T-cell (primary cell): ENCODE measurements at regions not wholly inside any gene's neighbourhood (a gene's known extent, or its start where the extent isn't known, plus 50 kb on each side); places are given as distances from the start of the nearest gene placed in this dataset.

Experiments
- ATAC-seq, 4 experiments: fragments of 200-7000 bp in 3 of 4; fragments of 150-1000 bp in 1 of 4; cut with Tn5 transposase; replicated peaks in 1 of 4; 1 replicate in 3 of 4; 2 replicates in 1 of 4; pipeline ENCODE4 v1.10.0; 2021; ENCODE audit warnings: moderate library complexity in 3 of 4, mild to moderate bottlenecking in 2 of 4, moderate number of reproducible peaks in 1 of 4
- CTCF ChIA-PET, 2 donors: fragments of 300-600 bp; sonication (Branson Sonifier 250); formaldehyde crosslinking; loops; one replicate each; lab custom pipeline; 2022; ENCODE audit warnings: antibody characterized with exemption in 2 of 2; lab: Charles Lee
- POLR2A ChIA-PET, 2 donors: fragments of 300-600 bp; sonication (Branson Sonifier 250); formaldehyde crosslinking; loops; one replicate each; lab custom pipeline; 2022; ENCODE audit warnings: antibody characterized with exemption in 2 of 2; lab: Charles Lee
- DNase-seq, 35 experiments: peaks; one replicate each; pipeline versions ENCODE4 v3.0.0 to v3.0.0-alpha.2; 2013 to 2023
- H3K27ac ChIP-seq: one replicate; pipeline ENCODE4 v1.5.1; 2013; ENCODE audit warnings: low read length
- H3K27me3 ChIP-seq, 2 experiments: replicated peaks in 1 of 2; 1 replicate in 1 of 2; 2 replicates in 1 of 2; pipeline versions ENCODE4 v1.6.1 to v1.7.0; 2013; ENCODE audit warnings: low read length in 1 of 2, mixed read lengths in 1 of 2; ENCODE audit not compliant: control insufficient read depth in 2 of 2, insufficient read depth in 2 of 2; ENCODE audit errors: extremely low read depth in 1 of 2
- H3K36me3 ChIP-seq, 2 donors: 1 replicate in 1 of 2; 2 replicates in 1 of 2; pipeline versions ENCODE4 v1.6.1 to v1.7.0; 2013; ENCODE audit warnings: low read length in 1 of 2; ENCODE audit not compliant: control insufficient read depth in 2 of 2, insufficient read depth in 1 of 2; ENCODE audit errors: extremely low read depth in 1 of 2
- H3K4me1 ChIP-seq, 2 experiments: 1 replicate in 1 of 2; 2 replicates in 1 of 2; pipeline versions ENCODE4 v1.6.1 to v1.7.0; 2013; ENCODE audit warnings: low read length in 2 of 2, mixed read lengths in 1 of 2; ENCODE audit not compliant: insufficient read depth in 2 of 2, control insufficient read depth in 1 of 2; ENCODE audit errors: extremely low read depth in 1 of 2
- H3K4me3 ChIP-seq, 2 donors: 1 replicate in 1 of 2; 2 replicates in 1 of 2; pipeline versions ENCODE4 v1.5.1 to v1.7.0; 2013; ENCODE audit warnings: mild to moderate bottlenecking in 2 of 2, low read length in 1 of 2, moderate library complexity in 1 of 2; ENCODE audit not compliant: control insufficient read depth in 1 of 2; ENCODE audit errors: extremely low read depth in 1 of 2
- H3K9me3 ChIP-seq: 2 replicates; pipeline ENCODE4 v1.7.0; 2013
- H3K27ac Mint-ChIP-seq, 2 donors: one replicate each; pipeline ENCODE4 v1.8.0; 2020 to 2021; ENCODE audit warnings: mild to moderate bottlenecking in 2 of 2, mixed read lengths in 2 of 2
- H3K27me3 Mint-ChIP-seq, 2 donors: one replicate each; pipeline ENCODE4 v1.8.0; 2021 to 2022; ENCODE audit warnings: mixed read lengths in 2 of 2
- H3K36me3 Mint-ChIP-seq: one replicate; pipeline ENCODE4 v1.8.0; 2021; ENCODE audit warnings: mixed read lengths
- H3K4me1 Mint-ChIP-seq, 3 donors: one replicate each; pipeline ENCODE4 v1.8.0; 2020 to 2022; ENCODE audit warnings: mixed read lengths in 3 of 3, mild to moderate bottlenecking in 1 of 3
- H3K4me3 Mint-ChIP-seq, 3 donors: one replicate each; pipeline ENCODE4 v1.8.0; 2020 to 2022; ENCODE audit warnings: mild to moderate bottlenecking in 3 of 3, mixed read lengths in 3 of 3, moderate library complexity in 3 of 3
- H3K9me3 Mint-ChIP-seq, 3 donors: one replicate each; pipeline ENCODE4 v1.8.0; 2020 to 2022; ENCODE audit warnings: mixed read lengths in 3 of 3
- WGBS: methylation state at CpG from one replicate; pipeline ENCODE4 v1.1.5; 2013; ENCODE audit warnings: missing lambda C conversion rate; ENCODE audit not compliant: insufficient coverage; 5-methylcytosine and 5-hydroxymethylcytosine counted together

GRCh38 chr15:85976102-85976501 is 103.6 kb upstream of the AGBL1 start:
- Histone ChIP-seq H3K4me3 (no peak overlapping the region), H3K4me1 (no peaks in the 10 kb centered on the region), H3K27ac (no peak overlapping the region), H3K36me3 (no peaks in the 10 kb centered on the region), H3K9me3 (no peaks in the 10 kb centered on the region), H3K27me3 (peaks cover 0 to 4% of the 10 kb centered on the region in 2 experiments)
- no peak for ATAC-seq
- WGBS, result no CpG with 5 or more reads among the region's 3 CpGs
- ChIA-PET POLR2A (no interaction called here), CTCF (no interaction called here)
- no peak overlapping the region for H3K4me3 Mint-ChIP-seq
- peaks cover 0 to 13% (median 6%) of the 10 kb centered on the region in 3 donors for H3K9me3 Mint-ChIP-seq
- H3K36me3 Mint-ChIP-seq, result no peaks in the 10 kb centered on the region
- no peaks in the 10 kb centered on the region for H3K4me1 Mint-ChIP-seq
- no peak for DNase-seq
- no peak overlapping the region for H3K27ac Mint-ChIP-seq
- H3K27me3 Mint-ChIP-seq, result peaks cover 16 to 22% of the 10 kb centered on the region in 2 donors

- Mint-ChIP-seq H3K27me3 (peaks cover 16 to 22% of the 10 kb centered on the region in 2 donors), H3K4me3 (no peak overlapping the region), H3K36me3 (no peaks in the 10 kb centered on the region), H3K9me3 (peaks cover 0 to 13% (median 0%) of the 10 kb centered on the region in 3 donors), H3K4me1 (no peaks in the 10 kb centered on the region), H3K27ac (no peak overlapping the region)
- Histone ChIP-seq H3K4me1 (no peaks in the 10 kb centered on the region), H3K4me3 (no peak overlapping the region), H3K27ac (no peak overlapping the region), H3K36me3 (no peaks in the 10 kb centered on the region), H3K9me3 (no peaks in the 10 kb centered on the region), H3K27me3 (peaks cover 0 to 4% of the 10 kb centered on the region in 2 experiments)
- no peak for ATAC-seq
- no CpG with 5 or more reads among the region's 3 CpGs for WGBS
- CTCF ChIA-PET, result no interaction called here
- POLR2A ChIA-PET, result no interaction called here
- no peak for DNase-seq
These were observed 102.7 kb upstream of the AGBL1 start for GRCh38 chr15:85976986-85977385.

GRCh38 chr15:85977586-85977985 is 102.1 kb upstream of the AGBL1 start:
- no peaks in the 10 kb centered on the region for H3K4me1 ChIP-seq
- no peak for ATAC-seq
- no peak overlapping the region for H3K4me3 ChIP-seq
- DNase-seq, result no peak
- peaks cover 0 to 4% of the 10 kb centered on the region in 2 experiments for H3K27me3 ChIP-seq
- no peaks in the 10 kb centered on the region for H3K4me1 Mint-ChIP-seq
- peaks cover 16 to 22% of the 10 kb centered on the region in 2 donors for H3K27me3 Mint-ChIP-seq
- H3K27ac ChIP-seq, result no peak overlapping the region
- no peaks in the 10 kb centered on the region for H3K36me3 ChIP-seq
- H3K4me3 Mint-ChIP-seq, result no peak overlapping the region
- no peaks in the 10 kb centered on the region for H3K36me3 Mint-ChIP-seq
- 100% methylated on average over 1 of the region's 2 CpGs for WGBS
- peaks cover 0 to 13% (median 3%) of the 10 kb centered on the region in 3 donors for H3K9me3 Mint-ChIP-seq
- no peak overlapping the region for H3K27ac Mint-ChIP-seq
- ChIA-PET CTCF (no interaction called here), POLR2A (no interaction called here)
- no peaks in the 10 kb centered on the region for H3K9me3 ChIP-seq

DNA sequence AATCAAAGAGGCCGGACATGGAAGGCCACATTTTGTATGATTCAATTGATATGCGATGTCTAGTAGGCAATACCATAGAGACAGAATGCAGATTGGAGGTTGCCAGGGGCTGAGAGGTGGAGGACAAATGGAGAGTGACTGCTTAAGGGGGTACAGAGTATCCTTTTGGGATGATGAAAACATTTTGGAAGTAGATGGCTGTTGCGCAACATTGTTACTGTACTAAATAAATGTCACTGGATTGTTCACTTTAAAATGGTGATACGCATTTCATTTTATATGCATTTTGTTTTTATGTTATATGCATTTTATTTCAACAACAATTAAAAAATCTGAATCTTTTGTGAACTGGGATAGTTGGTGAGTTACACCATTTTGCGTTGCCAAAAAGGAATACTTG is 99.7 kb upstream of the AGBL1 start:
- no peaks in the 10 kb centered on the region for H3K4me1 Mint-ChIP-seq
- H3K27ac ChIP-seq, result no peak overlapping the region
- ChIA-PET POLR2A (no interaction called here), CTCF (no interaction called here)
- H3K4me1 ChIP-seq, result no peaks in the 10 kb centered on the region
- no peaks in the 10 kb centered on the region for H3K36me3 Mint-ChIP-seq
- no peaks in the 10 kb centered on the region for H3K27me3 ChIP-seq
- H3K27me3 Mint-ChIP-seq, result peaks cover 15 to 16% of the 10 kb centered on the region in 2 donors
- no peak for DNase-seq
- peaks cover 0 to 13% (median 4%) of the 10 kb centered on the region in 3 donors for H3K9me3 Mint-ChIP-seq
- ATAC-seq, result no peak
- H3K4me3 ChIP-seq, result no peak overlapping the region
- no peak overlapping the region for H3K4me3 Mint-ChIP-seq
- no peaks in the 10 kb centered on the region for H3K36me3 ChIP-seq
- no peak overlapping the region for H3K27ac Mint-ChIP-seq
- no peaks in the 10 kb centered on the region for H3K9me3 ChIP-seq
- 100% methylated on average over 2 of the region's 5 CpGs for WGBS

GRCh38 chr15:85980946-85981345 is 98.7 kb upstream of the AGBL1 start:
- peaks cover 15 to 16% of the 10 kb centered on the region in 2 donors for H3K27me3 Mint-ChIP-seq
- DNase-seq (no peak), ATAC-seq (no peak)
- no CpG with 5 or more reads among the region's 5 CpGs for WGBS
- H3K4me1 Mint-ChIP-seq, result no peaks in the 10 kb centered on the region
- POLR2A ChIA-PET, result no interaction called here
- Histone ChIP-seq H3K27ac (no peak overlapping the region), H3K27me3 (no peaks in the 10 kb centered on the region), H3K9me3 (no peaks in the 10 kb centered on the region), H3K36me3 (no peaks in the 10 kb centered on the region), H3K4me1 (no peaks in the 10 kb centered on the region), H3K4me3 (no peak overlapping the region)
- CTCF ChIA-PET, result interaction anchor here in 1 of 2 donors (0.6 kb wide), 1 partner anchor 1965 kb away, joined by 6 read pairs; no protein-coding TSS in a partner anchor
- no peak overlapping the region for H3K27ac Mint-ChIP-seq
- H3K36me3 Mint-ChIP-seq, result no peaks in the 10 kb centered on the region
- peaks cover 0 to 10% (median 4%) of the 10 kb centered on the region in 3 donors for H3K9me3 Mint-ChIP-seq
- no peak overlapping the region for H3K4me3 Mint-ChIP-seq

- H3K36me3 Mint-ChIP-seq, result no peaks in the 10 kb centered on the region
- POLR2A ChIA-PET, result interaction anchor here in 1 of 2 donors (0.6 kb wide), 1 partner anchor 1222 kb away, joined by 5 read pairs; no protein-coding TSS in a partner anchor
- no peak overlapping the region for H3K4me3 Mint-ChIP-seq
- H3K4me3 ChIP-seq, result no peak overlapping the region
- no peak for ATAC-seq
- no peaks in the 10 kb centered on the region for H3K27me3 ChIP-seq
- no peak for DNase-seq
- no peaks in the 10 kb centered on the region for H3K4me1 Mint-ChIP-seq
- H3K4me1 ChIP-seq, result no peaks in the 10 kb centered on the region
- no peaks in the 10 kb centered on the region for H3K36me3 ChIP-seq
- H3K27ac Mint-ChIP-seq, result no peak overlapping the region
- H3K9me3 ChIP-seq, result no peaks in the 10 kb centered on the region
- H3K9me3 Mint-ChIP-seq, result peaks cover 0 to 4% (median 0%) of the 10 kb centered on the region in 3 donors
- CTCF ChIA-PET, result no interaction called here
- no peak overlapping the region for H3K27ac ChIP-seq
- peaks cover 8% of the 10 kb centered on the region in 2 donors for H3K27me3 Mint-ChIP-seq
- WGBS, result 93% methylated on average over 3 of the region's 4 CpGs
These were observed 95.4 kb upstream of the AGBL1 start for GRCh38 chr15:85984241-85984640.

- no peak overlapping the region for H3K27ac Mint-ChIP-seq
- ATAC-seq (no peak), DNase-seq (no peak)
- Histone ChIP-seq H3K27ac (no peak overlapping the region), H3K4me3 (no peak overlapping the region), H3K4me1 (no peaks in the 10 kb centered on the region), H3K27me3 (no peaks in the 10 kb centered on the region), H3K9me3 (no peaks in the 10 kb centered on the region), H3K36me3 (no peaks in the 10 kb centered on the region)
- ChIA-PET CTCF (no interaction called here), POLR2A (no interaction called here)
- H3K27me3 Mint-ChIP-seq, result no peaks in the 10 kb centered on the region
- H3K4me1 Mint-ChIP-seq, result no peaks in the 10 kb centered on the region
- H3K4me3 Mint-ChIP-seq, result no peak overlapping the region
- H3K36me3 Mint-ChIP-seq, result no peaks in the 10 kb centered on the region
- WGBS, result 84% methylated on average over 2 of the region's 4 CpGs
- H3K9me3 Mint-ChIP-seq, result peaks cover 0 to 4% (median 0%) of the 10 kb centered on the region in 3 donors
These were observed 93.6 kb upstream of the AGBL1 start for GRCh38 chr15:85986116-85986515.
